A549 (cell line): ENCODE measurements at regions not wholly inside any gene's neighbourhood (a gene's known extent, or its start where the extent isn't known, plus 50 kb on each side); places are given as distances from the start of the nearest gene placed in this dataset.
"Not testable (repeated sequence)": the region's sequence is repeated elsewhere in the genome, so short reads cannot be mapped to it uniquely, and the experiment has no call there.

ENCODE experiments used
- CEBPB ChIP-seq, 2 experiments: fragments of >200 bp in 1 of 2; sonication (Bioruptor Twin) in 1 of 2; formaldehyde crosslinking in 1 of 2; IDR thresholded peaks; 2 replicates each; pipeline ENCODE4 v1.6.1; 2012 to 2016
- EP300 ChIP-seq, 2 experiments: fragments of >200 bp; sonication (Bioruptor Twin); formaldehyde crosslinking; IDR thresholded peaks; 2 replicates in 1 of 2; 3 replicates in 1 of 2; pipeline ENCODE4 v1.6.1; 2016 to 2017
- FOSB ChIP-seq: fragments of 250-450 bp; sonication (Bioruptor Pico); IDR thresholded peaks from 2 replicates; pipeline ENCODE4 v1.5.0; 2020; ENCODE audit warnings: mild to moderate bottlenecking, moderate library complexity
- HOXA7 ChIP-seq: fragments of 250-450 bp; sonication (Bioruptor Pico); IDR thresholded peaks from 2 replicates; pipeline ENCODE4 v1.5.0; 2020; ENCODE audit warnings: mild to moderate bottlenecking, moderate library complexity
- JUN ChIP-seq, 2 experiments: fragments of >200 bp; sonication (Bioruptor Twin); formaldehyde crosslinking; IDR thresholded peaks; 2 replicates in 1 of 2; 3 replicates in 1 of 2; pipeline ENCODE4 v1.6.1; 2016 to 2017
- MYC ChIP-seq: IDR thresholded peaks from 2 replicates; pipeline ENCODE4 v1.6.1; 2012; ENCODE audit warnings: mild to moderate bottlenecking, inconsistent platforms, low read length, improper control_type of control experiment, borderline replicate concordance
- NR3C1 ChIP-seq: fragments of >200 bp; sonication (Bioruptor Twin); formaldehyde crosslinking; IDR thresholded peaks from 3 replicates; pipeline ENCODE4 v1.6.1; 2017
- POLR2A ChIP-seq: IDR thresholded peaks from 2 replicates; pipeline ENCODE4 v1.6.1; 2012; ENCODE audit warnings: mild to moderate bottlenecking, low read length
- REST ChIP-seq: fragments of 200-600 bp; sonication (generic); IDR thresholded peaks from 2 replicates; pipeline ENCODE4 v1.6.1; 2016; ENCODE audit warnings: antibody characterized with exemption, mild to moderate bottlenecking, moderate library complexity
- SREBF2 ChIP-seq: fragments of 450-650 bp; IDR thresholded peaks from 2 replicates; pipeline ENCODE4 v1.6.1; 2014; ENCODE audit warnings: mild to moderate bottlenecking, moderate library complexity
- ZNF302 ChIP-seq: fragments of 250-450 bp; sonication (Bioruptor Pico); IDR thresholded peaks from 2 replicates; pipeline ENCODE4 v1.9.0; 2021; ENCODE audit warnings: inconsistent platforms, mild to moderate bottlenecking, moderate library complexity
- TF ChIP-seq, protein P1 (sequence below): fragments of >200 bp; sonication (Bioruptor Twin); formaldehyde crosslinking; IDR thresholded peaks from 3 replicates; pipeline ENCODE4 v1.5.1; 2016
- TF ChIP-seq, protein P2 (sequence below): IDR thresholded peaks from 2 replicates; pipeline ENCODE4 v1.6.1; 2012

DNA sequence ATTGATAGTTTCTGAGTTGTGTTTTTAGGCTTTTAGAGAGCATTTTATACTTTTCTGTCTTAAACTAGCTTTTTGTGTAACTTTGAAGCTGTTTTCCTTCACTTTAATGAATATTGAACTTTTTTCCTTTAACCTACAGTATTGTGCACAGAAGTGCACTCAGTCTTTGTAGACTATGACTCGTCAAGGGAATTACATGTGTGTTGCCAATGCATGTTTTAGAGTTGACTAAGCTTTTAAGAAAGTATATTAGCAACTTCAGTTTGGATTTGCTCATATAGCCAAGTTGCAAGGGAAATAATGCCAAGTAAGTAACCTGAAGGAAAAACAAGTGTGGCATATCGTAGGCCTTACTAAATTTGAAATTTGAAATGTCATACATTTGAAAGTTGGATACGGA, 55.0 kb upstream of the PARP4 start:
- not testable (repeated sequence) for TF ChIP-seq POLR2A; CEBPB (IDR thresholded peaks at IDR 0.05); SREBF2; REST; NR3C1; JUN (IDR thresholded peaks at IDR 0.05); EP300 (IDR thresholded peaks at IDR 0.05); HOXA7 (CRISPR knock-in tag); MYC; ZNF302 (CRISPR knock-in tag); FOSB (CRISPR knock-in tag)
- TF ChIP-seq, protein P1, sequence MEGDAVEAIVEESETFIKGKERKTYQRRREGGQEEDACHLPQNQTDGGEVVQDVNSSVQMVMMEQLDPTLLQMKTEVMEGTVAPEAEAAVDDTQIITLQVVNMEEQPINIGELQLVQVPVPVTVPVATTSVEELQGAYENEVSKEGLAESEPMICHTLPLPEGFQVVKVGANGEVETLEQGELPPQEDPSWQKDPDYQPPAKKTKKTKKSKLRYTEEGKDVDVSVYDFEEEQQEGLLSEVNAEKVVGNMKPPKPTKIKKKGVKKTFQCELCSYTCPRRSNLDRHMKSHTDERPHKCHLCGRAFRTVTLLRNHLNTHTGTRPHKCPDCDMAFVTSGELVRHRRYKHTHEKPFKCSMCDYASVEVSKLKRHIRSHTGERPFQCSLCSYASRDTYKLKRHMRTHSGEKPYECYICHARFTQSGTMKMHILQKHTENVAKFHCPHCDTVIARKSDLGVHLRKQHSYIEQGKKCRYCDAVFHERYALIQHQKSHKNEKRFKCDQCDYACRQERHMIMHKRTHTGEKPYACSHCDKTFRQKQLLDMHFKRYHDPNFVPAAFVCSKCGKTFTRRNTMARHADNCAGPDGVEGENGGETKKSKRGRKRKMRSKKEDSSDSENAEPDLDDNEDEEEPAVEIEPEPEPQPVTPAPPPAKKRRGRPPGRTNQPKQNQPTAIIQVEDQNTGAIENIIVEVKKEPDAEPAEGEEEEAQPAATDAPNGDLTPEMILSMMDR, result not testable (repeated sequence)
- TF ChIP-seq, protein P2, sequence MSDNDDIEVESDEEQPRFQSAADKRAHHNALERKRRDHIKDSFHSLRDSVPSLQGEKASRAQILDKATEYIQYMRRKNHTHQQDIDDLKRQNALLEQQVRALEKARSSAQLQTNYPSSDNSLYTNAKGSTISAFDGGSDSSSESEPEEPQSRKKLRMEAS, result not testable (repeated sequence)
